ENCODE measurements at regions not wholly inside any gene's neighbourhood (a gene's known extent, or its start where the extent isn't known, plus 50 kb on each side); places are given as distances from the start of the nearest gene placed in this dataset.
"Not testable (repeated sequence)": the region's sequence is repeated elsewhere in the genome, so short reads cannot be mapped to it uniquely, and the experiment has no call there.

DNA sequence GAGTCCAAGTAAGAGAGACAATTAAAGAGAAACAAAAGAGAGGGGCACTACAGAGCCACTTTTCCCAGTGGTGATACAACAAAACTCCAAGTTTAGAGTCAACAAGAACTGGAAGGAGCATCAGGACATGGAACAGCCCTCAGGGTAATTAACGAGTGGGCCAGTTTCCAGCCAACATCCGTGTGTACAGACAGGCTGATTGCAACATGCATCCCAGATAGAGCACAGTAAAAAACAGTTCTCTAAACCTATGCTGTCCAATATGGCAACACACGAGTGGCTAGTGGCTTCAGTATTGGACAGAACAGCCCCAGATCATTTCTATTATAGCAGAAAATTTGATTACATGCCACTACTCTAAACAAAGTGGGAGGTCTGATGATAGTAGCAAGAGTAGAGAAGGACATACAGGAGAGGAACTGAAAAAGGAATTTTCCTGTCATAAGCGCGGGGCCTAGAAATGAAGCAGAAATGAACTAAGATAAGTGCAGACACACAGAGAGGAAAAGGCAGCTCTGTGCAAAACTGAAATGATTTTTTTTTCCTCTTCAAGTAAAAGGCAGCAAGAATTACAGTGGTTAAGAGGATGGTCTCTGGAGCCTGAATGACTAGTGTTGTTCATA, 175.6 kb upstream of the CCNG1 start:
- TF ChIP-seq, protein P1, sequence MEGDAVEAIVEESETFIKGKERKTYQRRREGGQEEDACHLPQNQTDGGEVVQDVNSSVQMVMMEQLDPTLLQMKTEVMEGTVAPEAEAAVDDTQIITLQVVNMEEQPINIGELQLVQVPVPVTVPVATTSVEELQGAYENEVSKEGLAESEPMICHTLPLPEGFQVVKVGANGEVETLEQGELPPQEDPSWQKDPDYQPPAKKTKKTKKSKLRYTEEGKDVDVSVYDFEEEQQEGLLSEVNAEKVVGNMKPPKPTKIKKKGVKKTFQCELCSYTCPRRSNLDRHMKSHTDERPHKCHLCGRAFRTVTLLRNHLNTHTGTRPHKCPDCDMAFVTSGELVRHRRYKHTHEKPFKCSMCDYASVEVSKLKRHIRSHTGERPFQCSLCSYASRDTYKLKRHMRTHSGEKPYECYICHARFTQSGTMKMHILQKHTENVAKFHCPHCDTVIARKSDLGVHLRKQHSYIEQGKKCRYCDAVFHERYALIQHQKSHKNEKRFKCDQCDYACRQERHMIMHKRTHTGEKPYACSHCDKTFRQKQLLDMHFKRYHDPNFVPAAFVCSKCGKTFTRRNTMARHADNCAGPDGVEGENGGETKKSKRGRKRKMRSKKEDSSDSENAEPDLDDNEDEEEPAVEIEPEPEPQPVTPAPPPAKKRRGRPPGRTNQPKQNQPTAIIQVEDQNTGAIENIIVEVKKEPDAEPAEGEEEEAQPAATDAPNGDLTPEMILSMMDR (IDR thresholded peaks at IDR 0.05), result no peak
- no peak for TF ChIP-seq EZH2 (IDR thresholded peaks at IDR 0.05; ENCODE audit: borderline replicate concordance, insufficient read depth, low read depth, low read length, poor library complexity, severe bottlenecking)
- intact Hi-C loops (cut with micrococcal nuclease), result no loop called here
- H3K4me3 Mint-ChIP-seq, result no peak overlapping the region
- H3K27me3 Mint-ChIP-seq, result no peaks in the 10 kb centered on the region
- no peak for DNase-seq
- no peak overlapping the region for H3K9ac ChIP-seq (ENCODE audit: low read length)
- no peaks in the 10 kb centered on the region for H3K79me2 ChIP-seq (ENCODE audit: control insufficient read depth, insufficient read depth, low read length)
- no peaks in the 10 kb centered on the region for H3K9me3 ChIP-seq (ENCODE audit: control extremely low read depth in 1 of 3, control insufficient read depth in 2 of 3, insufficient read depth in 1 of 3, low read length in 2 of 3)
- H3K27me3 ChIP-seq (replicated peaks in 1 of 4; ENCODE audit: control extremely low read depth in 1 of 4, control insufficient read depth in 3 of 4, insufficient read depth in 4 of 4, low read length in 3 of 4), result no peaks in the 10 kb centered on the region
- no peak overlapping the region for H3K27ac ChIP-seq (ENCODE audit: low read length in 2 of 2)
- WGBS (ENCODE audit: insufficient coverage), result 77% methylated on average over 4 of the region's 5 CpGs
- no peak overlapping the region for H3K4me2 ChIP-seq (replicated peaks; ENCODE audit: low read depth, low read length, poor library complexity, severe bottlenecking)
- POLR2A ChIA-PET, result no interaction called here
- H4K20me1 ChIP-seq (ENCODE audit: control insufficient read depth, insufficient read depth, low read length, poor library complexity, severe bottlenecking), result no peaks in the 10 kb centered on the region
- no peak overlapping the region for H3K4me3 ChIP-seq (ENCODE audit: control extremely low read depth in 1 of 5, extremely low read depth in 1 of 5, insufficient read depth in 1 of 5, low read depth in 2 of 5, low read length in 4 of 5)
- H2AFZ ChIP-seq (ENCODE audit: insufficient read depth, low read depth, low read length, poor library complexity, severe bottlenecking), result no peak overlapping the region
- no peaks in the 10 kb centered on the region for H3K36me3 ChIP-seq (replicated peaks in 1 of 2; ENCODE audit: control extremely low read depth in 1 of 2, control insufficient read depth in 1 of 2, extremely low read depth in 1 of 2, insufficient read depth in 2 of 2, low read length in 1 of 2)
- no peaks in the 10 kb centered on the region for H3K4me1 Mint-ChIP-seq
- H3K4me1 ChIP-seq (ENCODE audit: control insufficient read depth in 2 of 2, insufficient read depth in 2 of 2, low read length in 2 of 2), result no peaks in the 10 kb centered on the region
- H3K27ac Mint-ChIP-seq, result no peak overlapping the region
- ATAC-seq (ENCODE audit: low read depth), result no peak
- no peaks in the 10 kb centered on the region for H3K9me3 Mint-ChIP-seq (ENCODE audit: insufficient read depth)
- CTCF ChIA-PET, result no interaction called here

DNA sequence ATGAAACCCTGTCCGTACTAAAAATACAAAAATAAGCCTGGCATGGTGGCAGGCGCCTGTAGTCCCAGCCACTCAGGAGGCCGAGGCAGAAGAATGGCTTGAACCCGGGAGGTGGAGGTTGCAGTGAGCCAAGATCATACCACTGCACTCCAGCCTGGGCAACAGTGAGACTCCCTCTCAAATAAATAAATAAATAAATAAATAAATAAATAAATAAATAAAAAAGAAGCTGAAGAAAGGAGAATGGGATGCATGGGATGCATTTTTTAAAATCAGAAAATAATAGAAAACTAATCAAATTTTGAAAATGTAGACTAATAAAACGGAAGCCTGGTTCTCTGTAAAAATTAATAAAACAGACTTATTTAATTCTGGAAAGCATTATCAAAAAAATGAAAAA, 171.1 kb upstream of the CCNG1 start:
- H3K27me3 Mint-ChIP-seq; POLR2A ChIA-PET; H3K27ac ChIP-seq (ENCODE audit: low read length in 2 of 2); DNase-seq; H3K36me3 ChIP-seq (replicated peaks in 1 of 2; ENCODE audit: control extremely low read depth in 1 of 2, control insufficient read depth in 1 of 2, extremely low read depth in 1 of 2, insufficient read depth in 2 of 2, low read length in 1 of 2); H3K4me1 ChIP-seq (ENCODE audit: control insufficient read depth in 2 of 2, insufficient read depth in 2 of 2, low read length in 2 of 2); H3K4me3 Mint-ChIP-seq; H3K9me3 ChIP-seq (ENCODE audit: control extremely low read depth in 1 of 3, control insufficient read depth in 2 of 3, insufficient read depth in 1 of 3, low read length in 2 of 3); H3K4me3 ChIP-seq (ENCODE audit: control extremely low read depth in 1 of 5, extremely low read depth in 1 of 5, insufficient read depth in 1 of 5, low read depth in 2 of 5, low read length in 4 of 5); H2AFZ ChIP-seq (ENCODE audit: insufficient read depth, low read depth, low read length, poor library complexity, severe bottlenecking); H3K9me3 Mint-ChIP-seq (ENCODE audit: insufficient read depth); H3K9ac ChIP-seq (ENCODE audit: low read length); CTCF ChIA-PET; H3K27me3 ChIP-seq (replicated peaks in 1 of 4; ENCODE audit: control extremely low read depth in 1 of 4, control insufficient read depth in 3 of 4, insufficient read depth in 4 of 4, low read length in 3 of 4); H3K79me2 ChIP-seq (ENCODE audit: control insufficient read depth, insufficient read depth, low read length); H4K20me1 ChIP-seq (ENCODE audit: control insufficient read depth, insufficient read depth, low read length, poor library complexity, severe bottlenecking); H3K4me1 Mint-ChIP-seq; H3K27ac Mint-ChIP-seq; ATAC-seq (ENCODE audit: low read depth); intact Hi-C loops (cut with micrococcal nuclease); H3K4me2 ChIP-seq (replicated peaks; ENCODE audit: low read depth, low read length, poor library complexity, severe bottlenecking): not testable (repeated sequence)
- WGBS (ENCODE audit: insufficient coverage), result 93% methylated on average over 3 of the region's 5 CpGs

All from B cell (primary cell).